ENCODE measurements at regions not wholly inside any gene's neighbourhood (a gene's known extent, or its start where the extent isn't known, plus 50 kb on each side); places are given as distances from the start of the nearest gene placed in this dataset.

GRCh38 chr1:244917073-244917670, 52.8 kb upstream of the HNRNPU start (continued):
- TF ChIP-seq ZNF462 (CRISPR knock-in tag; IDR thresholded peaks at IDR 0.05) (no peak), POLR2AphosphoS5 (IDR thresholded peaks at IDR 0.05; ENCODE audit: low read depth) (no peak)

DNA sequence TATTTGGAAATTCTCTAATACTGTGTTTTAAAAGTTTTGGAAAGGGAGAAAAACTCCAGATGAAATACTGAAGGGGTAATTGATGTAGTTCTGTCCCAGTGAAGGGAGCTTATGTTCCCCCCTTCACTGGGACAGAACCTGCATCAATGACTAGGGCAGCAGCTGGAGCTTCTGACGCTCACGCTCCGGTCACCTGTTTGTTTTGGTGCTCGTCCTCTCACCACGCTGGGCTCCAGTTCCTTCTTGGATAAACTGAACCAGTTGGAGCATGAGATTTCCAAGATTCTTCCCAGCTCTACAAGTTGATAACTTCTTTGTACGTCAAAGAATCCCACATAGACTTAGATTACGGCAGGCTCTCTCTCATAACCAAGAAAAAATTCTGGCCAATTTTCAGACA, 51.4 kb upstream of the HNRNPU start:
- DNase-seq (ENCODE audit: low spot score), result no peak
- Mint-ChIP-seq H3K9me3 (no peaks in the 10 kb centered on the region), H3K27ac (no peak overlapping the region), H3K27me3 (ENCODE audit: insufficient read depth, low read depth, poor library complexity) (peaks cover 10% of the 10 kb centered on the region), H3K4me1 (0 out of 3 replicates have a peak, but pooled peaks cover 3% of the 10 kb centered on the region), H3K4me3 (no peak overlapping the region), H3K36me3 (ENCODE audit: low read depth) (no peaks in the 10 kb centered on the region; the same call in 2 of the 3 replicates)
- no peaks in the 10 kb centered on the region for H3K9me2 ChIP-seq (ENCODE audit: insufficient read depth)
- no peak overlapping the region for H3K27ac ChIP-seq (ENCODE audit: low read depth)
- no peaks in the 10 kb centered on the region for H3F3A ChIP-seq (replicated peaks; ENCODE audit: low read depth)
- no peaks in the 10 kb centered on the region; the same call in 1 of the 2 replicates for H3K4me1 ChIP-seq (ENCODE audit: insufficient read depth)
- no peak overlapping the region for H3K4me2 ChIP-seq
- ATAC-seq, result no peak
- H3K27me3 ChIP-seq (ENCODE audit: insufficient read depth), result peaks cover 19% of the 10 kb centered on the region
- no peaks in the 10 kb centered on the region for H3K79me2 ChIP-seq (replicated peaks; ENCODE audit: insufficient read depth)
- no peak overlapping the region for H2AFZ ChIP-seq
- no peaks in the 10 kb centered on the region for H3K36me3 ChIP-seq (ENCODE audit: insufficient read depth)
- H3K4me3 ChIP-seq, result no peak overlapping the region
- H4K20me1 ChIP-seq (replicated peaks; ENCODE audit: insufficient read depth), result no peaks in the 10 kb centered on the region
- TF ChIP-seq ZNF114 (CRISPR knock-in tag; IDR thresholded peaks at IDR 0.05) (no peak), EZH2 (IDR thresholded peaks at IDR 0.05; ENCODE audit: low read depth, unreplicated experiment) (no peak), POLR2AphosphoS5 (IDR thresholded peaks at IDR 0.05; ENCODE audit: low read depth) (no peak), CREB1 (CRISPR knock-in tag; IDR thresholded peaks at IDR 0.05; ENCODE audit: low read depth) (no peak)
- TF ChIP-seq, protein P1, sequence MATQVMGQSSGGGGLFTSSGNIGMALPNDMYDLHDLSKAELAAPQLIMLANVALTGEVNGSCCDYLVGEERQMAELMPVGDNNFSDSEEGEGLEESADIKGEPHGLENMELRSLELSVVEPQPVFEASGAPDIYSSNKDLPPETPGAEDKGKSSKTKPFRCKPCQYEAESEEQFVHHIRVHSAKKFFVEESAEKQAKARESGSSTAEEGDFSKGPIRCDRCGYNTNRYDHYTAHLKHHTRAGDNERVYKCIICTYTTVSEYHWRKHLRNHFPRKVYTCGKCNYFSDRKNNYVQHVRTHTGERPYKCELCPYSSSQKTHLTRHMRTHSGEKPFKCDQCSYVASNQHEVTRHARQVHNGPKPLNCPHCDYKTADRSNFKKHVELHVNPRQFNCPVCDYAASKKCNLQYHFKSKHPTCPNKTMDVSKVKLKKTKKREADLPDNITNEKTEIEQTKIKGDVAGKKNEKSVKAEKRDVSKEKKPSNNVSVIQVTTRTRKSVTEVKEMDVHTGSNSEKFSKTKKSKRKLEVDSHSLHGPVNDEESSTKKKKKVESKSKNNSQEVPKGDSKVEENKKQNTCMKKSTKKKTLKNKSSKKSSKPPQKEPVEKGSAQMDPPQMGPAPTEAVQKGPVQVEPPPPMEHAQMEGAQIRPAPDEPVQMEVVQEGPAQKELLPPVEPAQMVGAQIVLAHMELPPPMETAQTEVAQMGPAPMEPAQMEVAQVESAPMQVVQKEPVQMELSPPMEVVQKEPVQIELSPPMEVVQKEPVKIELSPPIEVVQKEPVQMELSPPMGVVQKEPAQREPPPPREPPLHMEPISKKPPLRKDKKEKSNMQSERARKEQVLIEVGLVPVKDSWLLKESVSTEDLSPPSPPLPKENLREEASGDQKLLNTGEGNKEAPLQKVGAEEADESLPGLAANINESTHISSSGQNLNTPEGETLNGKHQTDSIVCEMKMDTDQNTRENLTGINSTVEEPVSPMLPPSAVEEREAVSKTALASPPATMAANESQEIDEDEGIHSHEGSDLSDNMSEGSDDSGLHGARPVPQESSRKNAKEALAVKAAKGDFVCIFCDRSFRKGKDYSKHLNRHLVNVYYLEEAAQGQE (IDR thresholded peaks at IDR 0.05; ENCODE audit: unreplicated experiment), result no peak
- TF ChIP-seq, protein P2, sequence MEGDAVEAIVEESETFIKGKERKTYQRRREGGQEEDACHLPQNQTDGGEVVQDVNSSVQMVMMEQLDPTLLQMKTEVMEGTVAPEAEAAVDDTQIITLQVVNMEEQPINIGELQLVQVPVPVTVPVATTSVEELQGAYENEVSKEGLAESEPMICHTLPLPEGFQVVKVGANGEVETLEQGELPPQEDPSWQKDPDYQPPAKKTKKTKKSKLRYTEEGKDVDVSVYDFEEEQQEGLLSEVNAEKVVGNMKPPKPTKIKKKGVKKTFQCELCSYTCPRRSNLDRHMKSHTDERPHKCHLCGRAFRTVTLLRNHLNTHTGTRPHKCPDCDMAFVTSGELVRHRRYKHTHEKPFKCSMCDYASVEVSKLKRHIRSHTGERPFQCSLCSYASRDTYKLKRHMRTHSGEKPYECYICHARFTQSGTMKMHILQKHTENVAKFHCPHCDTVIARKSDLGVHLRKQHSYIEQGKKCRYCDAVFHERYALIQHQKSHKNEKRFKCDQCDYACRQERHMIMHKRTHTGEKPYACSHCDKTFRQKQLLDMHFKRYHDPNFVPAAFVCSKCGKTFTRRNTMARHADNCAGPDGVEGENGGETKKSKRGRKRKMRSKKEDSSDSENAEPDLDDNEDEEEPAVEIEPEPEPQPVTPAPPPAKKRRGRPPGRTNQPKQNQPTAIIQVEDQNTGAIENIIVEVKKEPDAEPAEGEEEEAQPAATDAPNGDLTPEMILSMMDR (conservative IDR thresholded peaks at IDR 0.05; ENCODE audit: low read depth in 2 of 2), result no peak
